ENCODE measurements at regions not wholly inside any gene's neighbourhood (a gene's known extent, or its start where the extent isn't known, plus 50 kb on each side); places are given as distances from the start of the nearest gene placed in this dataset.

DNA sequence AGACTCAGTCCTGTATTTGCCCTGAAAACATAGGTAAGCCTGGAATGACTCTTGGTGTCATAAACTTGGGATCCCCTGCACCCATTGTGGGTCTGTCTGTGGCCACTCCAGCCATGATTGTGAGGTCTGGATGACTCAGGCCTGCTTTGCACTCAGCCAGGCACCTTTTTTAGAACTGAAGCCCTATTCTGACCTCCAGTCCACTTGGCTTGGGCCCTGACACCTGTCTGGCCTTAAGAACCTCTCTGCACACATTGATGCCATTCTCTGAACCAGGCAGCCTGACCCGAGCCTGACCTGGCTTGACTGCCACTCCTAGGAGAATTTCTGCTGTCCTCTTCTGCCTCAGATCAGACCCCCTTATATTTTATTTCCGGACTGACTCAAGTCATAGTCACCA is 383.7 kb downstream of the MAFB start:
- TF ChIP-seq, protein P1, sequence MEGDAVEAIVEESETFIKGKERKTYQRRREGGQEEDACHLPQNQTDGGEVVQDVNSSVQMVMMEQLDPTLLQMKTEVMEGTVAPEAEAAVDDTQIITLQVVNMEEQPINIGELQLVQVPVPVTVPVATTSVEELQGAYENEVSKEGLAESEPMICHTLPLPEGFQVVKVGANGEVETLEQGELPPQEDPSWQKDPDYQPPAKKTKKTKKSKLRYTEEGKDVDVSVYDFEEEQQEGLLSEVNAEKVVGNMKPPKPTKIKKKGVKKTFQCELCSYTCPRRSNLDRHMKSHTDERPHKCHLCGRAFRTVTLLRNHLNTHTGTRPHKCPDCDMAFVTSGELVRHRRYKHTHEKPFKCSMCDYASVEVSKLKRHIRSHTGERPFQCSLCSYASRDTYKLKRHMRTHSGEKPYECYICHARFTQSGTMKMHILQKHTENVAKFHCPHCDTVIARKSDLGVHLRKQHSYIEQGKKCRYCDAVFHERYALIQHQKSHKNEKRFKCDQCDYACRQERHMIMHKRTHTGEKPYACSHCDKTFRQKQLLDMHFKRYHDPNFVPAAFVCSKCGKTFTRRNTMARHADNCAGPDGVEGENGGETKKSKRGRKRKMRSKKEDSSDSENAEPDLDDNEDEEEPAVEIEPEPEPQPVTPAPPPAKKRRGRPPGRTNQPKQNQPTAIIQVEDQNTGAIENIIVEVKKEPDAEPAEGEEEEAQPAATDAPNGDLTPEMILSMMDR (IDR thresholded peaks at IDR 0.05) = no peak
- intact Hi-C loops (cut with micrococcal nuclease) = loop anchor here in 1 of 2 donors (5.0 kb wide), 1 partner anchor 57 kb away; no protein-coding TSS in a partner anchor

DNA sequence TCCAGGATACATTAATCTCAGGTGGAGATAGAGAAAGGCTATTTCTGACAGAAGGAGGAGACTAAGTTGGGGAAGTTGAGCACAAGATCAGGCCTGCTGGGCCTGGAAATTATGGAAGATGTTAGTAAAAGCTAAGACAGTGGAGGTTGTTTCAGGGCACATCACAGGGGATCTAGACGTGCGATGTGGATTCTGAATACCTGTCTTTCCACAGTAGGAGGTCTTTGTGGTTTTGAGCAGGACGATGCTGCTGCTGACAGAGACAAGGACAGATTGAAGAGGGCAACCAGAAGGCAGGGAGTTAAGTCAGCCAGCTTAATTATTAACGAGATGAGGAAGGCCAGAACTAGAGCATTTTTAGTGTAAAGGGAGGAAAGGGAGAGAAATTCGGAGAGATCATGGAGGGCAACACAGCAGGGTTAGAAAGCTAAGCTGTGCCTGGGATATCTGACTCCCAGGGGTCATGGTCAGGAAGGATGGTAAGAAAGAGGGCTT is 384.9 kb downstream of the MAFB start:
- Histone ChIP-seq H3K79me2 (ENCODE audit: insufficient read depth, low read length) (no peaks in the 10 kb centered on the region), H3K4me3 (replicated peaks in 1 of 3; ENCODE audit: low read depth in 2 of 3, low read length in 3 of 3) (no peak overlapping the region), H2AFZ (ENCODE audit: insufficient read depth, low read depth, low read length, poor library complexity, severe bottlenecking) (no peak overlapping the region), H3K27me3 (ENCODE audit: control insufficient read depth in 2 of 2, insufficient read depth in 2 of 2, low read length in 2 of 2) (peaks cover 14 to 19% of the 10 kb centered on the region in 2 donors), H3K9ac (ENCODE audit: insufficient read depth, low read length, poor library complexity, severe bottlenecking) (no peak overlapping the region), H3K9me3 (replicated peaks in 1 of 2; ENCODE audit: control insufficient read depth in 1 of 2, insufficient read depth in 1 of 2, low read length in 2 of 2) (no peaks in the 10 kb centered on the region), H3K4me1 (ENCODE audit: control insufficient read depth in 1 of 2, insufficient read depth in 2 of 2, low read length in 2 of 2) (no peaks in the 10 kb centered on the region), H3K4me2 (replicated peaks; ENCODE audit: extremely low read depth, low read length, poor library complexity, severe bottlenecking) (no peak overlapping the region), H3K27ac (ENCODE audit: low read depth in 1 of 2, low read length in 2 of 2) (no peak overlapping the region), H3K36me3 (replicated peaks in 1 of 2; ENCODE audit: control insufficient read depth in 1 of 2, insufficient read depth in 2 of 2, low read length in 2 of 2) (no peaks in the 10 kb centered on the region), H4K20me1 (ENCODE audit: insufficient read depth, low read length) (no peaks in the 10 kb centered on the region)
- no peak overlapping the region for H3K27ac Mint-ChIP-seq
- WGBS (ENCODE audit: insufficient coverage) = 86% methylated on average over 4 of the region's 5 CpGs
- TF ChIP-seq, protein P1 (IDR thresholded peaks at IDR 0.05) = no peak
- H3K9me3 Mint-ChIP-seq = peaks cover 0 to 1% (median 0%) of the 10 kb centered on the region in 7 donors
- intact Hi-C loops (cut with micrococcal nuclease) = no loop called here
- DNase-seq = no peak
- H3K4me1 Mint-ChIP-seq = peaks cover 2% of the 10 kb centered on the region
- H3K36me3 Mint-ChIP-seq = no peaks in the 10 kb centered on the region
- H3K4me3 Mint-ChIP-seq = no peak overlapping the region
- peaks cover 16 to 26% (median 21%) of the 10 kb centered on the region in 3 donors for H3K27me3 Mint-ChIP-seq (ENCODE audit: low read depth in 3 of 3)

More for the DNA sequence above, 383.7 kb downstream of the MAFB start:
- no peak overlapping the region for H3K27ac ChIP-seq (ENCODE audit: low read depth in 1 of 2, low read length in 2 of 2)
- H3K9me3 Mint-ChIP-seq = peaks cover 0 to 1% (median 0%) of the 10 kb centered on the region in 7 donors
- 77% methylated on average over 2 of the region's 2 CpGs for WGBS (ENCODE audit: insufficient coverage)
- H4K20me1 ChIP-seq (ENCODE audit: insufficient read depth, low read length) = no peaks in the 10 kb centered on the region
- peaks cover 10 to 12% of the 10 kb centered on the region in 2 donors for H3K27me3 ChIP-seq (ENCODE audit: control insufficient read depth in 2 of 2, insufficient read depth in 2 of 2, low read length in 2 of 2)
- no peaks in the 10 kb centered on the region for H3K4me1 ChIP-seq (ENCODE audit: control insufficient read depth in 1 of 2, insufficient read depth in 2 of 2, low read length in 2 of 2)
- peaks cover 2% of the 10 kb centered on the region for H3K4me1 Mint-ChIP-seq
- no peak overlapping the region for H3K4me3 Mint-ChIP-seq
- no peaks in the 10 kb centered on the region for H3K9me3 ChIP-seq (replicated peaks in 1 of 2; ENCODE audit: control insufficient read depth in 1 of 2, insufficient read depth in 1 of 2, low read length in 2 of 2)
- H2AFZ ChIP-seq (ENCODE audit: insufficient read depth, low read depth, low read length, poor library complexity, severe bottlenecking) = no peak overlapping the region
- no peak overlapping the region for H3K4me3 ChIP-seq (replicated peaks in 1 of 3; ENCODE audit: low read depth in 2 of 3, low read length in 3 of 3)
- no peaks in the 10 kb centered on the region for H3K36me3 ChIP-seq (replicated peaks in 1 of 2; ENCODE audit: control insufficient read depth in 1 of 2, insufficient read depth in 2 of 2, low read length in 2 of 2)
- H3K27ac Mint-ChIP-seq = peak overlapping the region in 1 of 7 donors; percentile 68
- H3K9ac ChIP-seq (ENCODE audit: insufficient read depth, low read length, poor library complexity, severe bottlenecking) = no peak overlapping the region
- DNase-seq = no peak
- no peaks in the 10 kb centered on the region for H3K36me3 Mint-ChIP-seq
- no peak overlapping the region for H3K4me2 ChIP-seq (replicated peaks; ENCODE audit: extremely low read depth, low read length, poor library complexity, severe bottlenecking)
- no peaks in the 10 kb centered on the region for H3K79me2 ChIP-seq (ENCODE audit: insufficient read depth, low read length)
- peaks cover 10 to 23% (median 18%) of the 10 kb centered on the region in 3 donors for H3K27me3 Mint-ChIP-seq (ENCODE audit: low read depth in 3 of 3)
